Muscle of arm (tissue), 1 donor: ENCODE measurements at regions not wholly inside any gene's neighbourhood (a gene's known extent, or its start where the extent isn't known, plus 50 kb on each side); places are given as distances from the start of the nearest gene placed in this dataset.

Experiments
- DNase-seq: peaks from one replicate; pipeline ENCODE4 v3.0.0-alpha.2; 2013

DNA sequence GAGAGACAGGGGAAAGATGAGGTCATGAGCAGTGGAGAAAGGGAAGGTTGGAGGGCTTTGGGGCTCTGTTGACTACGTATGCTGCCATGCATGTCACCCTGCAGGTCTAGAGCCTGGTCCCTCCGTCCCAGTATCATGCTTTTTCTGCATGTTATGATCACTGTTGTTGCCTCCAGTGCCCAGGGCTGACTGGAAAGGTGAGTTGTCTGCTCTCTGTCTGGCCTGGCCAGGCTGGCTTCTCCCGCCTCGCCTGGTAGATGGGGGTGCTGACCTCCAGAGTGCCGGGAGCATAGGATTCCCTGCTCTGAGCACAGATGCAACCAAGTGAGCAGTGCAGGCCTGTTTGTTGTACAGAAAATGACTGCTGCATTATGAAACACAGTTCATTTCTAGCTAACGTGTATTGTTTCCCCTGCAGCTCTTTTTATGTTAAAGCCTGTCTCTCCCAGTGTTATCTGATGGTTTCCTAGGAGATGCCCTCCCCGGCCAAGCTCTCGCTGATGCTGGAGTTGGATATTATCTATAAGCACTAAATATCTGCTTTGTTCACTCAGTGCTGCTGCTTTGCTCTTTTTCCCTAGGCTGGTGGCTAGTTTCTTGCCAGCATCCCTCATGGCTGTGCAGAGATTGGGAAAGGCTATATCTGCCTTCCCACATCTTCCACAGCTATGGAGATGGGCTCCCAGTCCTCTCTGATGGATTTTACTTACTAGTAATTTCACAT is 158.2 kb downstream of the TDRD15 start:
- no peak for DNase-seq

GRCh38 chr2:21282515-21282898 is 158.7 kb downstream of the TDRD15 start:
- DNase-seq: no peak

GRCh38 chr2:21288299-21288698 is 164.5 kb downstream of the TDRD15 start:
- DNase-seq: no peak

DNA sequence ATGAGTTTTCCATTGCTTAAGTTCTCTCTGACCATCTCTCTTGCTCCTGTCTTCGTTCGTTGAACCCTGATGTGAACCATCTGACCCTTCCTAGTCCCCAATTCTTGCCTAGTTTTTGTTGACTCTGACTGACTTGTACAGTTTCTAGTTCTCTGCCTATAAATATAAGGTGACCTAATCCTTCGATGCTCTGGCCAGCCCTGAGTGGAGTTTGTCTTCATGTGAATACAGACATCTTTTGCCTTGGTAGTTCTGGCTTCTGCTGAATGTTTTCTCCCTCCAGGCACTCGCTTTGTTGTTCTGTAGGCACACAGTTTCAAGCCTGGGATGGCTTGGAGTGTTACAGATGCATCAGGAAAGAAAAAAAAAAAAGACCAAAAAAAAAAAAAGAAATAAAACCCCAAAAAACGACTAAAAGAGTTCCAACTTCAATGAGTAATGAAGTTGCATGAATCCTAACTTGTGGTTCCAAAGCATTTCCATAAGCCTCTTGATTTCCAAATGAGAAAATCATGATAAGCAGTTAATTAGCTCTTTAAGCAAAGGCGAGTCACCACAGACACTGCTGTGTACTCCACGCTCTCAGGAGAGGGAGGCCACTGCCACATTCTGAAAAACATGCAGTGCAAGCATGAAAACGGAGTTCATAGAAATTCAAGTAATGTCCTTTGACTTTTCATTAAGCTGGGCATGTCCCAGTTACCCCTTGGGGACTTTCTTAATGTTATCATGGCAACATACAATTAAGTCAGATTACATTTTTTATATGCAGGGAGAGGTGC is 165.2 kb downstream of the TDRD15 start:
- DNase-seq: no peak

- DNase-seq: no peak
These were observed 165.8 kb downstream of the TDRD15 start for GRCh38 chr2:21289551-21289950.

DNA sequence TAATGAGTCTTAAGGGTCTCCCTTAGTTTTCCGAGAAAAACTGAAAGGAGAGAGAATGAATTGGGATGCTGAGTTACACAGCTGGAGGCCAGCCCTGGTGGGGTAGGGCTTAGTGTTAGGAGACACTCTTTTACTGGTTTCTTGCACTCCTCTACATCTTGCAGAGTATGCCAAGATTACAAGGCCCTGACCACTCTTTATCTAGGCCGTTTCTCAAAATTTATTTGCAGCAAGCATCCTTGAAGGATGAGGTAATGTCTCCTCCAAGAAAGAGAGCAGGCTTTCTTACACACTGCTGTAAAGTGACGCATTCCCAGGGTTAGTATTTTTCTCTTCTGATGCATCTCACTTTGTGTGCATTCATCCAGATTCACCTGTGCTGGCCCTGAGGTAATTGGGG is 166.2 kb downstream of the TDRD15 start:
- peak; percentile 10 for DNase-seq

GRCh38 chr2:21291426-21291825 is 167.7 kb downstream of the TDRD15 start:
- no peak for DNase-seq

- DNase-seq: no peak
These were observed 170.7 kb downstream of the TDRD15 start for GRCh38 chr2:21294446-21294845.

- peak; percentile 21 for DNase-seq
These were observed 175.6 kb downstream of the TDRD15 start for GRCh38 chr2:21299411-21299810.

DNA sequence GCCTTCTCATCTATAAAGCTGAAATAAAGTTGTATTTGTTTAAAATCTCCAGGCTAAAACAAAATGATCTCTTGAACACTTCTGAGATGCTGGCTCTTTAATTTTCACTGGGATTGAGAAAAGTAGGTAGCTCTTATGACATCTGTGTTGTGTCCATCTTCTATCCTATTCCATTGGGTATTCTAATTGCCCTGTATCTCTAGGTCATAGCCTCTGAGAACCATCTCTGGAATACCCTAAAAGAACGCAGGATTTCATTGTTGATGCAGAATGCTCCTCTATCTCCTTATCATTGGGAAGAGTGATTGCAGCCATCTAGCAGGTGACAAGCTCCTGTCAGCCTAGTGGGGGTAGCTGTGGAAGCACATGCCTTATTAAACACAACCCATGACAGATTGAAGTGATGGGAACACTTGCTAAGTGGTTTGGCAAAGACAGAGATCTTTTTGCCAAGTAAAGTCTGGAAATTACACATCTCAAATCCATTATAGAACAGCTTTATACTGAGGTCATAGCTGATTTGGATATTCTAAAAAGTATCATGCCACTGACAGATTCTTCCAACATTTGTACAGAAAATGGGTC is 178.2 kb downstream of the TDRD15 start:
- no peak for DNase-seq

DNA sequence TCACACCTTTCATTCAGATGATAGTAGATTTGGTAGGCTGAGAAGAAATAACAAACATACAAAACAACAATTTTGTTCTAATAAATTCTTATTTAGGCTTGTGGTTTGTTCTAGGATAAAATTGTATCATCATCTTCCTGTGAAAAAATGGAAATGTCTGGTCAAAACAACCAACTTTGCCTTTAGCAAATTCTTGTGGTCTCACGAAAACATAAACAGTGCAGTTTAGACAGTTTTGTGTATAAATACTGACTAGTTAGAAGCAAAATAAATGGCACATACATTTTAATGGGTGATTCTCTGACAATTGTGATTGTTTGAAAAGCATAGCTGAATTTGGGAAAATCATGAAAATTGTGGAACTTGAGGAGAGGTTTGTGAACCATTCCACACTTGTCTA is 180.1 kb downstream of the TDRD15 start:
- DNase-seq: no peak

- DNase-seq: no peak
These were observed 181.8 kb downstream of the TDRD15 start for GRCh38 chr2:21305581-21305980.

DNA sequence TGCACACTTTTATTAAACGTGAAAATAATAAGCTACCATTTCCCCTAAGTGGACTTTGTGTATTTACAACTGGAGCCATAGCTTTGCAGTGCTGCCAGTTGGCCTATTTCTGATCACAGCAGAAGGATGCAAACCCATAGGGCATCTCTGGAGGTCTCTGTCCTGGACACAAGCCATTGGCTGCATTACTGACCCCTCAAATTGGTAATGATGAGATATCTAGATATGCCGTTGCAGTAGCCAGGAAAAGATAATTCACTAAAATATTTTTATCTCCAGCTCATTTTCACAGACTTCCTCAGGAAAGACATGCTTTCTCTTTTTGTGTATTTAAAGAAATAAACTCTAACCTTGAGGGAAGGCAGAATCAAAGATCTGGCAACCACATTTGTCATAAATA is 182.5 kb downstream of the TDRD15 start:
- DNase-seq: no peak

- DNase-seq: no peak
These were observed 183.3 kb downstream of the TDRD15 start for GRCh38 chr2:21307037-21307436.

GRCh38 chr2:21310493-21310892 is 186.7 kb downstream of the TDRD15 start:
- no peak for DNase-seq

GRCh38 chr2:21314322-21314835 is 190.6 kb downstream of the TDRD15 start:
- DNase-seq: no peak

- DNase-seq: peak; percentile 40
These were observed 193.4 kb downstream of the TDRD15 start for GRCh38 chr2:21317131-21317530.

DNA sequence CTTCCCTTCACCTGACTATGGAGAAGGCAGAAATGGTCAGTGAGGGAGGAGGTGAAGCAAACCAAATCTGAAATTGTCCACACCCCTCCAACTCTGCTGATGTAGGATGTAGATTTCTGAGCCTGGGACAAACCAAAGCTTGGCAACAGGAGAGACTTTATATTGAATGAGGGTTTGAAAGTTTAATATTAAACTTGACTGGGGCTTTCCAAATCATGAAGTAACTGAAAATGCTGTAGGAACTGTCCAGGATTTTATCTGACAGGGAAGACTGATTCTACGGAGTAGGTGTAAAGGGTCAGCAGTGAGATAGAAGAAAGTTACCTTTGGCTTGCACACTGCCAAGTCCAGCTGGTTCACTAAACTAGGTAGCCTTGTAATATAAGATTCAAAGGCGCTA is 194.5 kb downstream of the TDRD15 start:
- no peak for DNase-seq

GRCh38 chr2:21326152-21326551 is 202.4 kb downstream of the TDRD15 start:
- no peak for DNase-seq

GRCh38 chr2:21328177-21328576 is 204.4 kb downstream of the TDRD15 start:
- DNase-seq: no peak

GRCh38 chr2:21330786-21331391 is 207.1 kb downstream of the TDRD15 start:
- no peak for DNase-seq

- peak; percentile 12 for DNase-seq
These were observed 208.0 kb downstream of the TDRD15 start for GRCh38 chr2:21331625-21332370.
